Natural killer cell (primary cell): ENCODE measurements at regions not wholly inside any gene's neighbourhood (a gene's known extent, or its start where the extent isn't known, plus 50 kb on each side); places are given as distances from the start of the nearest gene placed in this dataset.

ENCODE experiments used
- ATAC-seq, 3 donors: fragments of 150-1000 bp in 2 of 3; fragments of 200-7000 bp in 1 of 3; cut with Tn5 transposase; 1 replicate in 1 of 3; 2 replicates in 2 of 3; pipeline ENCODE4 v1.10.0; 2021; ENCODE audit warnings: mild to moderate bottlenecking in 2 of 3, moderate library complexity in 2 of 3
- DNase-seq, 2 donors: peaks; one replicate each; pipeline versions ENCODE4 v3.0.0 to v3.0.0-alpha.2; 2013 to 2021; ENCODE audit warnings: mixed read lengths in 1 of 2
- H3K27ac ChIP-seq: one replicate; pipeline ENCODE4 v1.5.1; 2013; ENCODE audit warnings: mild to moderate bottlenecking, low read length
- H3K27me3 ChIP-seq: one replicate; pipeline ENCODE4 v1.6.1; 2013; ENCODE audit warnings: low read length; ENCODE audit not compliant: control insufficient read depth, insufficient read depth
- H3K36me3 ChIP-seq: one replicate; pipeline ENCODE4 v1.6.1; 2013; ENCODE audit warnings: low read length; ENCODE audit not compliant: control insufficient read depth, insufficient read depth
- H3K4me1 ChIP-seq: one replicate; pipeline ENCODE4 v1.6.1; 2013; ENCODE audit warnings: low read length; ENCODE audit not compliant: control insufficient read depth, insufficient read depth
- H3K4me3 ChIP-seq: one replicate; pipeline ENCODE4 v1.5.1; 2013; ENCODE audit warnings: low read length
- H3K9me3 ChIP-seq: one replicate; pipeline ENCODE4 v1.6.1; 2013; ENCODE audit warnings: low read length; ENCODE audit not compliant: control insufficient read depth, insufficient read depth
- H3K27ac Mint-ChIP-seq, 2 donors: one replicate each; pipeline ENCODE4 v1.8.0; 2022; ENCODE audit warnings: mild to moderate bottlenecking in 2 of 2, mixed read lengths in 2 of 2, moderate library complexity in 1 of 2
- H3K27me3 Mint-ChIP-seq, 2 donors: one replicate each; pipeline ENCODE4 v1.8.0; 2022; ENCODE audit warnings: low read depth in 2 of 2, mixed read lengths in 2 of 2
- H3K36me3 Mint-ChIP-seq: one replicate; pipeline ENCODE4 v1.8.0; 2022; ENCODE audit warnings: mixed read lengths
- H3K4me1 Mint-ChIP-seq, 2 donors: one replicate each; pipeline ENCODE4 v1.8.0; 2022; ENCODE audit warnings: mixed read lengths in 2 of 2
- H3K4me3 Mint-ChIP-seq: one replicate; pipeline ENCODE4 v1.8.0; 2022; ENCODE audit warnings: mild to moderate bottlenecking, moderate library complexity, mixed read lengths
- H3K9me3 Mint-ChIP-seq, 2 donors: one replicate each; pipeline ENCODE4 v1.8.0; 2022; ENCODE audit warnings: mixed read lengths in 2 of 2
- WGBS: methylation state at CpG from one replicate; pipeline ENCODE4 v1.1.7; 2013; ENCODE audit warnings: missing lambda C conversion rate; ENCODE audit not compliant: insufficient coverage; 5-methylcytosine and 5-hydroxymethylcytosine counted together
- intact Hi-C: fragments of 100-400 bp; cut with micrococcal nuclease; formaldehyde crosslinking; loops from one replicate; pipeline ENCODE4 v1.14.2; 2022
- TF ChIP-seq, protein P1 (sequence below): fragments of 200-600 bp; IDR thresholded peaks from one replicate; pipeline ENCODE4 v1.8.0; 2022; ENCODE audit warnings: antibody characterized with exemption

DNA sequence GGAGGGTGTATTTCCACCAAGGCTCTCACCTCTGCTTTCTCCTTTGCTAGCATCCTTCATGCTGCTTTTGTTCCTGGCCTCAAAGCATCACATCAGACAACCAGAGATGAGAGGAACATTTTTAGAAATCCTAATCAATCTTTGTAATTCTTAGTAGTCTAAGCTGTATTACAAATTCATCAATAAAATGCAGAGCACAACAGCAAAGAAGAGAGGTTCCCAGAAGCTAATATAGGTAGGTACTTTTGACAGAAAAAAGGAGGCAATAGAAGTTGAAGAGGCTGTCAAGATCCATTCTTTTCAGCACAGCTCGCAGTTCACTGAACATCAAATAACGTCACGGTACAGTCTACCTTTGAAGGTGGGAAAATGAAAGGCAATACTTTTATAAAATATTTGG lies 265.2 kb upstream of the SYT1 start:
- H3K4me3 Mint-ChIP-seq = no peak overlapping the region
- Histone ChIP-seq H3K27me3 (no peaks in the 10 kb centered on the region), H3K27ac (no peak overlapping the region), H3K4me1 (no peaks in the 10 kb centered on the region), H3K9me3 (no peaks in the 10 kb centered on the region), H3K36me3 (no peaks in the 10 kb centered on the region), H3K4me3 (no peak overlapping the region)
- ATAC-seq (no peak), DNase-seq (no peak)
- H3K9me3 Mint-ChIP-seq = peaks cover 12 to 31% of the 10 kb centered on the region in 2 donors
- no peak overlapping the region for H3K27ac Mint-ChIP-seq
- H3K27me3 Mint-ChIP-seq = no peaks in the 10 kb centered on the region
- WGBS = 29% methylated on average over 1 of the region's 3 CpGs
- intact Hi-C loops = no loop called here
- no peaks in the 10 kb centered on the region for H3K4me1 Mint-ChIP-seq
- no peaks in the 10 kb centered on the region for H3K36me3 Mint-ChIP-seq
- TF ChIP-seq, protein P1, sequence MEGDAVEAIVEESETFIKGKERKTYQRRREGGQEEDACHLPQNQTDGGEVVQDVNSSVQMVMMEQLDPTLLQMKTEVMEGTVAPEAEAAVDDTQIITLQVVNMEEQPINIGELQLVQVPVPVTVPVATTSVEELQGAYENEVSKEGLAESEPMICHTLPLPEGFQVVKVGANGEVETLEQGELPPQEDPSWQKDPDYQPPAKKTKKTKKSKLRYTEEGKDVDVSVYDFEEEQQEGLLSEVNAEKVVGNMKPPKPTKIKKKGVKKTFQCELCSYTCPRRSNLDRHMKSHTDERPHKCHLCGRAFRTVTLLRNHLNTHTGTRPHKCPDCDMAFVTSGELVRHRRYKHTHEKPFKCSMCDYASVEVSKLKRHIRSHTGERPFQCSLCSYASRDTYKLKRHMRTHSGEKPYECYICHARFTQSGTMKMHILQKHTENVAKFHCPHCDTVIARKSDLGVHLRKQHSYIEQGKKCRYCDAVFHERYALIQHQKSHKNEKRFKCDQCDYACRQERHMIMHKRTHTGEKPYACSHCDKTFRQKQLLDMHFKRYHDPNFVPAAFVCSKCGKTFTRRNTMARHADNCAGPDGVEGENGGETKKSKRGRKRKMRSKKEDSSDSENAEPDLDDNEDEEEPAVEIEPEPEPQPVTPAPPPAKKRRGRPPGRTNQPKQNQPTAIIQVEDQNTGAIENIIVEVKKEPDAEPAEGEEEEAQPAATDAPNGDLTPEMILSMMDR = no peak

DNA sequence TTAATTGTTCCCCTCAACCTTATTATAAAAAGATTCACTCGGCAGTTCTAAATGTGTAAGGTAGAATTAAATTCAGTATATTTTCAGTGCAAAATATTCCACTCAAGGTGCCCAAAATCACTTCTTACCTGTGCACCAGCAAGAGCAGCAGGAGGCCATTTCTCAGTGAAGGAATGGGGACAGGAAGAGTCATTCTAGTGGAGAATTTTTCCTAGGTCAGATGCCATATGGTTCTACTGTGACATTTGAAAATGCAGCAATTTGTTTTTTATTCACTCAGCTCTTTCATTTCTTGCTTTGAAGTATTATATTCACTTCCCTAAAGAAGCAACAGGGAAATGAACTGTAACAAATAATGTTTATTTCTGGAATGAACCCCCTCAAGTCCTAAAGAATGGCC lies 264.0 kb upstream of the SYT1 start:
- H3K4me3 ChIP-seq = no peak overlapping the region
- Mint-ChIP-seq H3K27ac (no peak overlapping the region), H3K27me3 (no peaks in the 10 kb centered on the region), H3K36me3 (no peaks in the 10 kb centered on the region), H3K4me1 (no peaks in the 10 kb centered on the region), H3K4me3 (no peak overlapping the region), H3K9me3 (peaks cover 10 to 32% of the 10 kb centered on the region in 2 donors)
- ATAC-seq (no peak), DNase-seq (no peak)
- H3K27ac ChIP-seq = no peak overlapping the region
- no peaks in the 10 kb centered on the region for H3K36me3 ChIP-seq
- intact Hi-C loops = no loop called here
- H3K27me3 ChIP-seq = no peaks in the 10 kb centered on the region
- TF ChIP-seq, protein P1 = no peak
- H3K4me1 ChIP-seq = no peaks in the 10 kb centered on the region
- H3K9me3 ChIP-seq = no peaks in the 10 kb centered on the region
- no CpG with 5 or more reads among the region's 1 CpG for WGBS

DNA sequence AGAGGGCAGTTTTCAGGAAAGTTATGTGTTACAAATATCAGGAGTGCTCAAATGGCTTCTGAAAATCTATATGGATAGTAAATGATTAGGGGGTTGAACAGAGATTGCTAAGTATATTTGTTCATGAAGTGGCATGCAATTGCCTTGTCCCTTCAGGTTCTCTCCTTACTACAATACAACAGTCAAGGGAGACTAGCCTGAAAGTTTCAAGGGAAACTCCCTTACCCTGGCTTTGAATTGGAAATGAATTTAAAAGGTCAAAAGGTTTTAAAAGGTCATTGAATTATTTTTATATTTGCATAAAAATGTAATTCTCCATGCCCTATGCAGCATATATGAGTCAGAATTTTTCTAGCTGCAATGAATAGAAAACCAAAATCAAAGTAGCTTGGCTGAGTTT lies 253.1 kb upstream of the SYT1 start:
- Histone ChIP-seq H3K36me3 (no peaks in the 10 kb centered on the region), H3K9me3 (no peaks in the 10 kb centered on the region), H3K4me1 (no peaks in the 10 kb centered on the region), H3K27ac (no peak overlapping the region), H3K4me3 (no peak overlapping the region), H3K27me3 (no peaks in the 10 kb centered on the region)
- Mint-ChIP-seq H3K36me3 (peaks cover 11% of the 10 kb centered on the region), H3K4me1 (no peaks in the 10 kb centered on the region), H3K27me3 (no peaks in the 10 kb centered on the region), H3K27ac (no peak overlapping the region), H3K4me3 (no peak overlapping the region), H3K9me3 (peaks cover 13 to 19% of the 10 kb centered on the region in 2 donors)
- intact Hi-C loops = no loop called here
- no peak for ATAC-seq
- TF ChIP-seq, protein P1 = no peak
- DNase-seq = no peak

DNA sequence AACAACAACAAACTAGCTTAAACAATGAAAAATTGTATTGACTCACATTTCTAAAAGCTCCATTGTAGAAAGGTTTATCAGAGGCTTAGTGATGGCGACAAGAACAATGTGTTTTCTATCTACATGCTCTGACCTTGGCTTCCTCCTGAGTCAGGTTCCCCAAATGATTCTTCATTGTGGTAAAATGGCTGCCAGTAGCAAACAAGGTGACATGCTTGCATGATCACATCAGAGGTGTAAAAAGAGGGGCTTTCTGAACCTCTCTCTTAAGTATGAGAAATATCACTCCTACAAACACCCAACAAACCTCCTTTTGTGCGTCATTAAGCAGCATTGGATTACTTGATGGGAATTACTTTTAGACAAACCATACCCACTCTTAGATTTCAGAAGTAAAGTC lies 252.4 kb upstream of the SYT1 start:
- no peak overlapping the region for H3K4me3 Mint-ChIP-seq
- H3K4me1 Mint-ChIP-seq = no peaks in the 10 kb centered on the region
- Histone ChIP-seq H3K9me3 (no peaks in the 10 kb centered on the region), H3K4me3 (no peak overlapping the region), H3K27ac (no peak overlapping the region), H3K36me3 (no peaks in the 10 kb centered on the region), H3K27me3 (no peaks in the 10 kb centered on the region), H3K4me1 (no peaks in the 10 kb centered on the region)
- TF ChIP-seq, protein P1 = no peak
- no peaks in the 10 kb centered on the region for H3K27me3 Mint-ChIP-seq
- H3K9me3 Mint-ChIP-seq = peaks cover 13 to 19% of the 10 kb centered on the region in 2 donors
- DNase-seq (no peak), ATAC-seq (no peak)
- H3K36me3 Mint-ChIP-seq = peaks cover 11% of the 10 kb centered on the region
- intact Hi-C loops = no loop called here
- WGBS = 75% methylated on average over 2 of the region's 2 CpGs
- H3K27ac Mint-ChIP-seq = no peak overlapping the region
